ENCODE measurements at regions not wholly inside any gene's neighbourhood (a gene's known extent, or its start where the extent isn't known, plus 50 kb on each side); places are given as distances from the start of the nearest gene placed in this dataset.
"Not testable (repeated sequence)": the region's sequence is repeated elsewhere in the genome, so short reads cannot be mapped to it uniquely, and the experiment has no call there.

GRCh38 chr3:145678401-145678800 is 482.6 kb downstream of the PLOD2 start:
- no peak for DNase-seq

- no peak for DNase-seq
These were observed 479.8 kb downstream of the PLOD2 start for GRCh38 chr3:145681181-145681580.

DNA sequence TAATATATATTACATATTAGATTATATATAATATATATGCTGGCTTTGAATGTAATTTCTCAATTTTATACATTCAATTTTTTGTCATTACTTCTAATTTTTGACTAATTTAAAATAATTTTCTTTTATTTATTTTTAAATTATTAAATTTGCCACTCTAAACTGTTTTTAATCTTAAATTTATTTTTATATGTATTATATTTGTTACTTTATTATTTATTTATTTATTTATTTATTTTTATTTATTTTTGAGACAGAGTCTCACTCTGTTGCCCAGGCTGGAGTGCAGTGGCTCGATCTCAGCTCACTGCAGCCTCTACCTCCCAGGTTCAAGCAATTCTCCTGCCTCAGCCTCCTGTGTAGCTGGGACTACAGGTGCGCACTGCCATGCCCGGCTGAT is 473.0 kb downstream of the PLOD2 start:
- not testable (repeated sequence) for DNase-seq

GRCh38 chr3:145692751-145693150 is 468.2 kb downstream of the PLOD2 start:
- no peak for DNase-seq

- no peak for DNase-seq
These were observed 465.0 kb downstream of the PLOD2 start for GRCh38 chr3:145696011-145696410.

- DNase-seq, result no peak
These were observed 462.7 kb downstream of the PLOD2 start for GRCh38 chr3:145698250-145698649.

DNA sequence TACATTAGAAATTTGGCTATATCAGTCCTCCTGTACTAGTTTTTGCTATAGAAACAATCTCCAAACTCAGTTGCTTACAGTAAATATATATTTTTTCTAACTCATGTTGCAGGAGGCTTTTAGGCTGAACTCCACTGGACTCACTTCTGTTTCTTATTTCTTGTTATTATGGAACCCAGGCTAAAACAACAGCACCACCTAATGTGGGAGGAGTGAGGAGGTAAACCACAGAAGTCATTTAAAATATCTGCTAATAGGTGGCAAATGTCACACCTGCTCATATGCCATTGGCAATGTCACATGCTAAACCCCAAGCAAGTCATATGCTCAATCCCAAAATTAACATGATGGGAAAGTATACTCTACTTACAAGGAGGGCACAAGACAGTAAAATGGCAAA is 462.2 kb downstream of the PLOD2 start:
- no peak for DNase-seq

- no peak for DNase-seq
These were observed 457.0 kb downstream of the PLOD2 start for GRCh38 chr3:145704020-145704419.

DNA sequence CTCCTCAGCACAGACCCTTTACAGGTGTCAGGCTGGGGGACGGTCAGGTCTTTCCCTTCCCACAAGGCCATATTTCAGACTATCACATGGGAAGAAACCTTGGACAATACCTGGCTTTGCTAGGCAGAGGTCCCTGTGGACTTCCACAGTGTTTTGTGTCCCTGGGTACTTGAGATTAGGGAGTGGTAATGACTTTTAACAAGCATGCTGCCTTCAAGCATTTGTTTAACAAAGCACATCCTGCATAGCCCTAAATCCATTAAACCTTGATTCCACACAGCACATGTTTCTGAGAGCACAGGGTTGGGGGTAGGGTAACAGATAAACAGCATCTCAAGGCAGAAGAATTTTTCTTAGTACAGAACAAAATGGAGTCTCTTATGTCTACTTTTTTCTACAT is 451.2 kb downstream of the PLOD2 start:
- not testable (repeated sequence) for DNase-seq

GRCh38 chr3:145716519-145716918 is 444.5 kb downstream of the PLOD2 start:
- DNase-seq, result no peak

DNA sequence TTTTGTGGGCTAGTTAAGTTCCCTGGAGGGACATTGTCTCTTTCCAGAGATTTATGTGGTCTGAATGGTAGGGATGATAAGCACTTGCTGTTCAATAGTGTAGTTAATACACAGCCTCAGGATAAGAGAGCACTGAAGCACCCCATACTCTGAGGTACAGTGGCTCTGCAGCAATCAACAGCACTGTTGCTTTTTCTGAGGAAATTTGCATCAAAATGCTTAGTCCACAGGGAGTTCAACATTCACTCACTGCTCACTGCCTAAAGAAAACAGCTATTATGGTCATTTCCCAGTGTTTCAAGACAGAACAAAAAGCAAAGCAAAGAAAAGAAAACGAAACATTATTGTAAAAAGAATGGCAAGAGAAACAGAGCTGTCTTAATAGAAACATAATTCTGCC is 441.9 kb downstream of the PLOD2 start:
- no peak for DNase-seq

DNA sequence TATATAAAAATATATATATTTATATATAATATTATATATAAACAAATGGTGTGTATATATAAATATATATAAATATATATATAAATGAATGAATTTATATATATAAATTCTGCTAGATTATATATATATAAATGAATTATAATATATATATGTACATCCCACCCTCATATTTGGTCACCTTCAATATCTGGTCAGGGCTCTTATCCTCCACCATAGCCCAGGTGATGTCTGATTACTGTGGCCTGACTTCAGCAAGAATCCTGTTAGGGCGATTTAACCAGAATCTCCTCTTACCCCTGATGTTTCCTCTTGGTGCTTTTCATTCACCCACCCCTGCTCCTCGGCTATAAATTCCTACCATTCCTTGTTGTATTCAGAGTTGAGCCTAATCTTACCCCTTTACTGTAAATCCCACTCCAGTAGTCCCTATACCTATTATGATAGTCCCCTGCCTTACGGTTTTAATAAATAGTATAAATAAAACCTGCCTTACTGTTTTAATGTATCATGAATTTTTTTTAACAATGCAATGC is 439.6 kb downstream of the PLOD2 start:
- no peak for DNase-seq

DNA sequence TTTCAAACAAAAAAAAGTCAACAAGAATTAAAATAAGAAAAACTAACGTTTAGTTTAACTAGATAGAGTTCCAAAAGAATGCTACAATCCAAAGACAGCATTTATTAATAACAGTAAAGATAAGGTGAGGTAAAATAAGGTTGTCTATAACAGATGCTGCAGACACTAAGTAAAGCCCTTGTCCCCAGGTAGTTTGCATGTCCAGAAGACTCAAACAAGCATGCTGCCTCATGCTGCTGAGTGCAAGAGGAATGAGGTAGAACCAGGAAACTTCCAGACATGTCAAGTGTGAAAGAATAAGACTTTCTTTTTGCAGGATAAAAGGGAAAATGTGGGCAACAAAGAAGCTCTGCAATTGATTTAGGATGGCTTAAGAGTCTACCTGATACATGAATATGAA is 439.2 kb downstream of the PLOD2 start:
- DNase-seq, result no peak

GRCh38 chr3:145727476-145727875 is 433.5 kb downstream of the PLOD2 start:
- no peak for DNase-seq

DNA sequence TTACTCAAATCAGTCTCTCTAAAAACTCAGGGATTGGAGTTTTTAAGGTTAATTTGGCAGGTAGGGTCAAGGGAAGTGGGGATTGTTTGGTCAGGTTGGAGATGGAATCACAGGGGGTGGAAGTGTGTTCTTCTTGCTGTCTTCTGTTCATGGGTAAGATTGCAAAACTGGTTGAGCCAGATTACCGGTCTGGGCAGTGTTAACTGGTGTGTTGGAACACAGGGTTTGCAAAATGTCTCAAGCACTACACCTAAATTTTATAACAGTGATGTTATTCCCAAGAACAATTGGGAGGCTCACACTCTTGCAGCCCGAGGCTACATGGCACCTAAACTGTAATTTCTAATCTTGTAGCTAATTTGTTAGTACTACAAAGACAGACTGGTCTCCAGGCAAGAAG is 425.4 kb downstream of the PLOD2 start:
- DNase-seq, result no peak

- no peak for DNase-seq
These were observed 423.0 kb downstream of the PLOD2 start for GRCh38 chr3:145737952-145738351.

DNA sequence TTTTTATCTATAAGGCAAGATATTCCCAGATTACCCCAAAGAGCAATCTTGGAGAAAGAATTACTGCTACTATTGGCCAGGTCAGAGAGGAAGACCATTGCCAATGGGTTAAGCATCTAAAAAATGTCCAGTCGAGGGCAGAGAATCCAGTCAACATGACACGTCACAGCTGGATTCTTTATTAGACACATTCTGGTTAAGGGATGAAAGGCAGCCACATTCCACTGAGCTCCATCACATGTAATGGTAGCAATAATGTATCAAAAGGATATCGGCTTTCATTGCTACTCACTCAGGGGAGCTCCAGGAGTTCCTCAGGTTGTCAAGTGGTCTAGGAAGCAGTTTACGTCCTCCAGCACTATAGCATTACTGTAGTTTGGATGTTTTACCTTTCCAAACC is 421.1 kb downstream of the PLOD2 start:
- peak; percentile 2 for DNase-seq

- no peak for DNase-seq
These were observed 410.3 kb downstream of the PLOD2 start for GRCh38 chr3:145750657-145751056.

GRCh38 chr3:145752576-145752975 is 408.4 kb downstream of the PLOD2 start:
- no peak for DNase-seq

DNA sequence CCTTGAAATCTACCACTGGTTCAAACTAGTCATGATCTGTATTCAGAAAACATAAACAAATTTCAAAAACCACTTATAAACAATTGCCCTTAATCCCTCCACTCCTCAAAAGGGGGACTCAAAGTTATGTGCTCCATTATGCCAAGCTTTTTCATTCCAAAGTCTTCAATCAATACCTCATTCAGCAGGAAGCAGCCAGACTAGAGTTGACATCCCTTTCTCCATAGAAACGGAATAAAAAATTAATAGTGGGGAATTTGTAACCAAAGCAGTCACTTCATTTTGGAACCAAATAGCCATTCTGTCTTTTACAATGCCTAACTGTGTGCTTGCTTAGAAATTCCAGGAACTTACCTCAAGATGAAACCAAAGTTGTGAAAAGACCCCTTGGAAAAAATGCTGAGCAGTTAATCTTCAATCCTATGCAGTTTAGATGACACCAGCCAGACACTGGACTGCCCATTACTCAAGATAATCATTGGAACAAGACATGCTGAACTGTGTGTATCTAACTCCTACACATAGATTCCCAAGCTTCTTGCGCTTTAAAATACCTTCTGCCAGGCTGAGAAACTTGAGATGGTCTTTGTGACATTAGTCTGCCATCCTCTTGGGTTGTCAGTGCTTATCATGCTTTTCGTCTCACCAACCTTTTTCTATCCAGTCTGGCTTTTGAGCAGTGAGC is 406.2 kb downstream of the PLOD2 start:
- no peak for DNase-seq

DNA sequence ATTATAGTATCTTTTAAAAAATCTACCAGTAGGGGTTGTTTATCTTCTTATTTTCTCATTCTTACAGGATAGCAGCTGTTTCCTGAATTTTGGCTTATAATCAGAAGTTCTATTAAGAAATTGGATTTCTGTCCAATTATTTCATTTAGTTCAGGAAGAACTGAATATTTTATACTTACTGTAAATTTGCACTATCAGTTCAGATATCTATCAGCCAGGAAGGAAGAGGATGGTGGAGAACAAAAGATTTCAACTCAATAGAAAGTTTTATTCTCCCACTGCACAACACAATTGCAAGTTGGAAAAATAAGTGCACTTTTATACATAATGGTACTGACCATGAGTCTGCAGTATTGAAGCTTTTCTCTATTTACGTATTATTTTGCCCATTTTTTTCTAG is 400.9 kb downstream of the PLOD2 start:
- DNase-seq, result no peak

GRCh38 chr3:145767909-145768308 is 393.1 kb downstream of the PLOD2 start:
- no peak for DNase-seq

DNA sequence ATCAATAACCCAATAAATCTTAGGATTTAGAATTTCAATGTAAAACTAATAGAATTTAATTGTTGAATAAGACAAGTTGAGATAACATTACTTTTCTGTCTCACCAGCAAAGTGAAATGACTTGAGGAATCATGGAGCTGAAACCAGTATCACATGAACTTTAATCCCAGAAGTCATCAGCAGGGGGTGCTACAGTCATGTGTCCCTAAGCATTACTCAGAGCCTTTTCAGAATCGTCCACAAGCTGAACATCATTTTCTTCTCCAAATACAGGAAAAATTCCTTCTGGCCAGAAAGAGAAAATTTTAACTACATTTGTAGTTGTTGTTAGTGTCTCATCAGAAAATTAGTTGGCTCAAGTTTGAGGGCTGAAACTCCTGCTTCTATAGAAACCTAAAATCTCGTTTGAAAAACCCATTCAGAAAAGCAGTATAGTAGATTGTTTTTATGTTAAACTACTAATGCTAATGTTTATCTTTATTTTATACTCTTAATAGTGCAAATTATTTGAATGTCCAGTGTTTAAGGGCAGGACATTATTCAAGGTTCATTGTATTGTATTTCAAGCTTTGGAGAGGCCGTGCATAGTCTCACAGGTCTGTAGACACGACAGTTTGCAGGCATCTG is 384.1 kb downstream of the PLOD2 start:
- no peak for DNase-seq

GRCh38 chr3:145780301-145780700 is 380.7 kb downstream of the PLOD2 start:
- DNase-seq, result no peak

GRCh38 chr3:145785668-145786067 is 375.3 kb downstream of the PLOD2 start:
- no peak for DNase-seq
